NCI-H510A treated with DMSO at 0.1 percent for 48 hours (cell line): ENCODE measurements at regions not wholly inside any gene's neighbourhood (a gene's known extent, or its start where the extent isn't known, plus 50 kb on each side); places are given as distances from the start of the nearest gene placed in this dataset.
"Not testable (repeated sequence)": the region's sequence is repeated elsewhere in the genome, so short reads cannot be mapped to it uniquely, and the experiment has no call there.

Experiments
- DNase-seq: peaks from one replicate; lab custom pipeline; 2025; lab: John Stamatoyannopoulos, UW

DNA sequence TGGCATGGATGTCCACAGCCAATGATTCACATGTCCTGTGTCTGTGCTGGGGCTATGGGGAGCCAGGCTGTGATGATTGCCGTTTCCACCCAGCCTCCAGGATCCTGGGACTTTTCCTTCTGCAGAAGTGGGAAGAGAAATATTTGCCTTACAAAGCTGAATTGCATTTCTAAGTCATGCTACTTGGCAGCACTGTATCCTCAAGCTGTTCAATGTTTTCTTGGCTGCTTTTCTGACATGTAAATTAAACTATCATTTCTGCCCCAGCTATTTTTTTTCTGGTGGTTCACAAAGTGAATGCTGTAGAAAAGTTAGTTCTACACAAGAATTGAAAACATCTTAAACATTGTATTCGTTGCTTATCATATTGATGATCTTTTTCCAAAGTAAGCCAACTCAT is 51.9 kb upstream of the TCERG1L start:
- DNase-seq = no peak

- peak; percentile 21 for DNase-seq
These were observed 60.0 kb upstream of the TCERG1L start for GRCh38 chr10:131371571-131371970.

DNA sequence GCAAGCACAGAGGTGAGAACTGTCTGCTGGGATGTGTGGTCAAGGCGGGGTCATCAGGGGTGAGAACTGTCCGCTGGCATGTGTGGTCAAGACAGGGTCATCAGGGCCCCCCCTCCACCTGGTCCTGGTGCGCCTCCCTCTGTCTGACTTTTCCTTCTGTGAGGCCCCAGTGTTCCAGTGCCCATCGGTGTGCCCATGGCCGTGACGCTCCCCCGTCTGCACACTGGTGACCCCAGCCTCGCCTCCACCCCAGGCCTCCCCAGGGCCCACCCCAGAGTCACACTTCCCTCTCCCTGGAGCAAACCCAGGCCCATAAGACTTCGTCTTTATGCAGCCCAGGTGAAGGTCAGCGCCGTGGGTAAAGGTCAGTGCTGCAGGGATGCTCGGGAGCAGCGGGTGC is 70.1 kb upstream of the TCERG1L start:
- DNase-seq = no peak

GRCh38 chr10:131385161-131385872 is 73.8 kb upstream of the TCERG1L start:
- not testable (repeated sequence) for DNase-seq

GRCh38 chr10:131387018-131387529 is 75.6 kb upstream of the TCERG1L start:
- DNase-seq = no peak

DNA sequence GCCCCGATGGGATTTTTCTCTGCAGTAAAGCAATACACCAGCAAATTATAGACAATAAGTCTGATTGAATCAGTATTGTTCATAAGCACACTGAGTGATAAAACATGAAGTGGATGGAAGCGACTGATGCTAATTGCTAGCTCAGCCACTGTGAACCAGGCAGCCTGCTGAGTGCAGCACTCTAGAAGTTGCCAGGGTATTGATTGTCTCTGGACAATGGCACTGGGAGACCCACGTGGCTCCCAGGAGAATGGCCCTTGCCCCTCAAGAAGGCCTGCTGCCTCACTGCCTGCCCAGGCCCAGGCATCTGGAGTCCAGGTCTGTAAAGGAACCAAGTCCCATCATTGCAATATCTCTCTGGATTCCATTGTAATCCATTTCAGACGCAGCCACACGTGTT is 80.4 kb upstream of the TCERG1L start:
- DNase-seq = no peak

GRCh38 chr10:131396121-131397050 is 84.9 kb upstream of the TCERG1L start:
- peak; percentile 33 for DNase-seq

GRCh38 chr10:131398166-131398565 is 86.6 kb upstream of the TCERG1L start:
- no peak for DNase-seq

GRCh38 chr10:131399981-131400380 is 88.5 kb upstream of the TCERG1L start:
- DNase-seq = no peak

- DNase-seq = no peak
These were observed 89.0 kb upstream of the TCERG1L start for GRCh38 chr10:131400513-131400912.

DNA sequence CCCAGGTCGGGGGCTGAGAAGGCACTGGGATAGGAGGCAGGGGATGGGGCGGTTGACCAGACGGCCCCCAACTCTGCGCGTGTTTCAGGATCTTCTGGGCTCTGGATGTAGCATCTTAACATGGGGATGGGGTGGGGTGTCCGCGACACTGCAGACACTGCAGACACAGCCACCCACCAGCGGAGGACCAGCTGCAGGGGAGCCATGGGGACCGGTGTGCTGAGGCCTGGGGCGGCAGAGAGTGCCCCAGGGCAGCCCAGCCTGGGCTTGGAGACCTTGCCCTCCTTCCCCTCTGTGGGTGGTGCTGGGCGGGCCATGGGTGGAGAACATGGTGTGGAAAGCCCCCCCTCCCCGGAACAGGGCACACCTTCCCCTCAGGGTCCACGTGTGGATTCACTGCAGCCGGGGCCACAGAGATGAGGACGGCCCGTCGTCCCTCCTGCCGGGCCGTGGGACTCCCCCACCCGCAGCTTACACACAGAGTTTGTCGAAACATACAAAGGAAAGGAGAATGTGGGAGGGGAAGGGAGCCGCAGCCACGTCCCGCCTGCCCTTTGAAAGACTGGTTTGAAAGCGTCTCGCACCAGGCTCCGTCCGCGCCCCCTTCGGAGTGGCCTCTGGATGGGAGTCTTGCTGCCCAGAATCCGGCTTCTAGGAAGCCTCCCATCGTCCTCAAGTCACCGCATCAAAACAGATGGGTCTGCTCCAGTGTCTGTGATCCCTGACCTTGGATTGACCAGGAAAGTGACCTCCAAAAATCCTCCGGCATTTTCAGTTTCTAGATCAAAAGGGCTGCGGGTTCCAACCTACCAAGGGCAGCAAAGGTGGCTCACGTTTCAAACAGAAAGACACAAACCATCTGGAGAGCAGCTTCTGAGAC is 91.5 kb upstream of the TCERG1L start:
- DNase-seq = no peak

DNA sequence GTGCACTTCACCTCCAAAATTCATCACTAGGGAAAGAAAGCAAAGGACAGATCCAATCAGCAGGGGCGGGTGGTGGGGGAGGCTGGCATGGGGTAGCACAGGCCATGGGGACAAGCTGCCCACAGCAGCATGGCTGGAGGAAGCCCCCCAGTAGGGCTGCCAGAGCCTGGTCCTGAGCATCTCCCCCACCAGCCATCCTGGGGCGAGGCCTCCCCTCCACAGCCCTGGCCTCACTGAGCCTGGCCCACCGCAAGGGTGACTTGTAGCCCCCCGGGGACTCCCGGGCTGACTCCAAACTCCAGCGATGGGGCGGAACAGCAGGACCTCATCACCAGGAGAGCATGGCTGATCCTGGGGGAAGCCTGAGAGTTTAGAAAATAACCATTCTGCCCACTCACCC is 92.4 kb upstream of the TCERG1L start:
- DNase-seq = no peak

DNA sequence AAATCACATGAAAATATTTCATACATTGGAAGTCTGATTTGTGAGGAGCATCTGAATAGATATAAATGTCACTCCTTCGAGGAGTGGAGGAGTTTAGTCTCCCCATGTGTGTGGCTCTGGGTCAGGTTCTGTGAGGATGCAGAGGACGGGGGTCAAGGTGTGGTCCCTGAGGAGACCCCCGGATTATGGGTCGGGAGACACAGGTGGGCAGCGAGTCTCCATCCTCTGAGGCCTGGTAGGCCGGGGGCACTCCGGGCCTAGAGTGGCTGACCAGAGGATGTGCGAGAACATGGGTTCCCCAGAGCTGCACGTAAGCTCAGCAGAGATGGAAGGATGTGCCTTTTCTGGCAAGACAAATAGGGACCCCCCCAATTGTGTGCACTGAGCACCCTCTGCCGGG is 93.4 kb upstream of the TCERG1L start:
- DNase-seq = no peak

DNA sequence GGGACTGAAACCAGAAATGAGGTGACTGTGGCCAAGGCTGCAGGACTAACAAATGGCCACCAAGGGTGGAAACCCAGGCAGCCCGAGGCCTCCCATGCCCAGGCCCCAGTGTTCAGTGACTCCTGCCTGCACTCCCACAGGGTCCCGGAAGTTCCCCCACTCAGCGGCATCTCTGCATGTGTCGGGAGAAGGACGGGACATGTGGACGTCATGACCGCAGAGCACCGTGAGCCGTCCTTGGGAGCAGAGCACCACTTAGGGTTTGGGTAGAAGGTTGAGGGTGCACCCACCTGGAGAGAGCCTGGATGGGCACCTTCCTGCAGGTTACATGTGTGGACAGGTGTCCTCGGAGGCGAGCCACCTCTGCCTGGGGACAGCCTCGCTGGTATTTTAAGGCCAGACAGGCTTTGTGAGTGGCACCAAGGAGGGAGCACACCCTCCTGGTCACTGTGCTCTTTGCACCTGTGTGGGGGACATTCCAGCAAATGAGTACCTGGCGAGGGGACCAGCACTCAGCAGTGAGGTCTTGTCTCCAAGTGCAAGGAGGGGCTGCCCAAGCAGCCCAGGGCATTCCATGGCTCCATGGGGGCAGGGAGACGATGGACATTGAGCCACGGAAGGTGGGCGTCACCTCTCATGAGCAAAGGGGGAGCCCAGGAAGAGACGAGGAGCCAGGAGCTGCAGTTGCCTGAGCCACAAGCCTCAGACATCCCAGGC is 95.3 kb upstream of the TCERG1L start:
- no peak for DNase-seq

DNA sequence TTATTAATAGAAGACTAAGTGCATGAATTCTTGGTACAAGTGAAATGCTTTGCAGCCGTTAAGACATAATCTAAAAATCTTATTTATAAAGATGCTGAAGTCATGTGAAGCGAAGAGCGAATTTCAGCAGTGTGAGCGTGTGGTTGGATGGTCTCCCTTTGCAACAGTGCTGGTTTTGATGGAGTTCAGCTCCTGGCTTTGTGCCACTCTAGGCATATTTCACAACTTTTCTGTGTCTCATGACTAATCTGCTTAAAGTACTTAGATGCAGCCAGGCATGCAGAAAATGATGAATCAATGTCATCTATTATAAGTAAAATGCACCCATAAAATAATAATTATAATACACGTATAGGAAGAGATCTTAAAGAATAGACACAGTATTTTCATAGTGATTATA is 107.2 kb upstream of the TCERG1L start:
- DNase-seq = peak; percentile 26

DNA sequence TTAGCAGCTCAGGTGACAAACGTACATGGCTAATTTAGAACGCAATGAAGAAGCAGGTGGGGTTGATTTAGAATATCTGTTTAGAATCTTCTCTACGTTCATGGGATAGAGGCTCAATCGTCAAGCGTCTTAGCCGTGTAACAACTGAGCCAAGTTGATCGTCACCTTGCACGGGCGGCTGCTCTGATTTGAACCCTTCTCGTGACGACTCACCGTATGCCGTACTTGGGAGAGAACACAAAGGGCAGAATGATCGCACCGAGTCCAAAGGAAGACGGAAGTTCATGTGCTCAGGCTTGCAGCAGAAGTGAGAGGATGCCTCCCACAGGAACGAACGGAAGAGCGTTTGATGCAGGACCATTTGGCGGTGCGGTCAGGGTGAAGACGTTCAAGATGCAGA is 108.3 kb upstream of the TCERG1L start:
- DNase-seq = no peak

GRCh38 chr10:131420867-131421266 is 109.3 kb upstream of the TCERG1L start:
- DNase-seq = no peak

DNA sequence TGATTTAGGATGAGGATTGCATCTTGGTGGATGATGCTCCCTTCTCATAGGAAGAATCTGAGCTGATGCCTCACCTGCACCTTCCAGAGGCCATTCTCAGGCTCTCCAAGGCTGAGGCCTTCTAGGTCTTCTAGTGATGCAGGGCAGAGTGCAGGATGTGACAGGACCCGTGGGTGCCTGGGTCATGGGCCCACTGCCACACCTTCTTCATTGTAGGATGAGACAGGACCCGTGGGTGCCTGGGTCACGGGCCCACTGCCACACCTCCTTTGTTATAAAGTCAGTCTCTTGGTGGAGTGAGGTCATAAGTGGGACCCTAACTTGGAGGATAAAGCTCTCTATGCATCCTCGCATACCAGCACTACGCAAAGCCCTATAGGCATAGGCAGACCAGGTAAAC is 109.9 kb upstream of the TCERG1L start:
- no peak for DNase-seq

GRCh38 chr10:131422731-131423130 is 111.2 kb upstream of the TCERG1L start:
- DNase-seq = no peak

- no peak for DNase-seq
These were observed 112.5 kb upstream of the TCERG1L start for GRCh38 chr10:131424053-131424452.

- no peak for DNase-seq
These were observed 113.4 kb upstream of the TCERG1L start for GRCh38 chr10:131424836-131425491.
